MM.1S (cell line): ENCODE measurements at regions not wholly inside any gene's neighbourhood (a gene's known extent, or its start where the extent isn't known, plus 50 kb on each side); places are given as distances from the start of the nearest gene placed in this dataset.

Experiments used
- CTCF ChIP-seq: fragments of 300-600 bp; sonication (generic); IDR thresholded peaks from 2 replicates; pipeline ENCODE4 v1.5.1; 2016; ENCODE audit warnings: antibody characterized with exemption, low read length, mixed read lengths
- EZH2 ChIP-seq: fragments of 300-600 bp; sonication (generic); optimal IDR thresholded peaks from 2 replicates; pipeline ENCODE3; 2017; ENCODE audit warnings: low read depth, mild to moderate bottlenecking, antibody characterized with exemption, low read length, mixed read lengths

GRCh38 chr4:30103455-30103854 is 616.7 kb upstream of the PCDH7 start:
- no peak for TF ChIP-seq CTCF
- TF ChIP-seq EZH2 = no peak
